Calu3 (cell line): ENCODE measurements at regions not wholly inside any gene's neighbourhood (a gene's known extent, or its start where the extent isn't known, plus 50 kb on each side); places are given as distances from the start of the nearest gene placed in this dataset.

Source experiments
- BruUV-seq: library from RNA; stranded (reverse); fragments of 400-500 nt; replicated peaks from 2 replicates; lab custom pipeline; 2021; lab: Mats Ljungman, UMichigan
- CTCF ChIA-PET: fragments of 300-600 bp; sonication (Branson Sonifier 250); formaldehyde crosslinking; loops from one replicate; lab custom pipeline; 2022; ENCODE audit warnings: antibody characterized with exemption; lab: Charles Lee
- DNase-seq: peaks from one replicate; pipeline ENCODE4 v3.0.0; 2022
- H3K27ac Mint-ChIP-seq: one replicate; pipeline ENCODE4 v1.8.0; 2022; ENCODE audit warnings: mixed read lengths; ENCODE audit not compliant: unreplicated experiment
- H3K27me3 Mint-ChIP-seq: one replicate; pipeline ENCODE4 v1.8.0; 2022; ENCODE audit warnings: mixed read lengths; ENCODE audit not compliant: unreplicated experiment
- H3K36me3 Mint-ChIP-seq: one replicate; pipeline ENCODE4 v1.8.0; 2022; ENCODE audit warnings: mild to moderate bottlenecking, moderate library complexity, mixed read lengths; ENCODE audit not compliant: insufficient read depth, unreplicated experiment
- H3K4me1 Mint-ChIP-seq: one replicate; pipeline ENCODE4 v1.8.0; 2022; ENCODE audit warnings: mild to moderate bottlenecking, low read depth, mixed read lengths; ENCODE audit not compliant: unreplicated experiment
- H3K4me3 Mint-ChIP-seq: one replicate; pipeline ENCODE4 v1.8.0; 2022; ENCODE audit warnings: mild to moderate bottlenecking, low read depth, moderate library complexity, mixed read lengths; ENCODE audit not compliant: unreplicated experiment
- H3K9me3 Mint-ChIP-seq: one replicate; pipeline ENCODE4 v1.8.0; 2022; ENCODE audit warnings: low read depth, mixed read lengths; ENCODE audit not compliant: unreplicated experiment
- CTCF ChIP-seq: fragments of 200-600 bp; IDR thresholded peaks from one replicate; pipeline ENCODE4 v1.8.0; 2022; ENCODE audit warnings: antibody characterized with exemption; ENCODE audit not compliant: unreplicated experiment
- intact Hi-C: fragments of 100-400 bp; cut with micrococcal nuclease; formaldehyde crosslinking; loops from one replicate; pipeline ENCODE4 v1.10.0; 2022; ENCODE audit not compliant: unreplicated experiment

DNA sequence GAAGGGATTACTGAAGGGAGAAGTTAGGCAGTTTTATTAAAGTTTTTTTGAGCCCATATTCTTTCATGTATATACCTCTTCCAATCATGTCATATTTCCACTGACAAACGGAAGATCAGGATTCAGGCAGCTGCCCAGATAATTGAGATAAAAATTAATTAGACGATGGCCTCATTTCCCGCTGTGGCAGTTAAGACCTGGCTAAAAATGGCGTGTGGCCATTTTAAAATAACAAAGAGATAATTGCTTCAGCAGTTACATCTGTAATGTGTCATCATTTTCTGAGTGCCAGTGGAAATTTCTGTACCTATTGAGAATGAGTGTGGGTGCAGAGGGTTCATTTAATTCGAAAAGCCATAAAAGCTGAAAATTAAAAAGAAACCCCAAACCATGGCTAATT lies 215.1 kb downstream of the STK31 start:
- no peaks in the 10 kb centered on the region for H3K4me1 Mint-ChIP-seq
- no peak overlapping the region for H3K27ac Mint-ChIP-seq
- no peak for TF ChIP-seq CTCF
- CTCF ChIA-PET = interaction anchor here (0.9 kb wide), 1 partner anchor 201 kb away, joined by 3 read pairs; no protein-coding TSS in a partner anchor
- no TSS peak for BruUV-seq
- H3K36me3 Mint-ChIP-seq = no peaks in the 10 kb centered on the region
- no peaks in the 10 kb centered on the region for H3K9me3 Mint-ChIP-seq
- intact Hi-C loops = no loop called here
- no peak overlapping the region for H3K4me3 Mint-ChIP-seq
- peaks cover 69% of the 10 kb centered on the region for H3K27me3 Mint-ChIP-seq
- no peak for DNase-seq

DNA sequence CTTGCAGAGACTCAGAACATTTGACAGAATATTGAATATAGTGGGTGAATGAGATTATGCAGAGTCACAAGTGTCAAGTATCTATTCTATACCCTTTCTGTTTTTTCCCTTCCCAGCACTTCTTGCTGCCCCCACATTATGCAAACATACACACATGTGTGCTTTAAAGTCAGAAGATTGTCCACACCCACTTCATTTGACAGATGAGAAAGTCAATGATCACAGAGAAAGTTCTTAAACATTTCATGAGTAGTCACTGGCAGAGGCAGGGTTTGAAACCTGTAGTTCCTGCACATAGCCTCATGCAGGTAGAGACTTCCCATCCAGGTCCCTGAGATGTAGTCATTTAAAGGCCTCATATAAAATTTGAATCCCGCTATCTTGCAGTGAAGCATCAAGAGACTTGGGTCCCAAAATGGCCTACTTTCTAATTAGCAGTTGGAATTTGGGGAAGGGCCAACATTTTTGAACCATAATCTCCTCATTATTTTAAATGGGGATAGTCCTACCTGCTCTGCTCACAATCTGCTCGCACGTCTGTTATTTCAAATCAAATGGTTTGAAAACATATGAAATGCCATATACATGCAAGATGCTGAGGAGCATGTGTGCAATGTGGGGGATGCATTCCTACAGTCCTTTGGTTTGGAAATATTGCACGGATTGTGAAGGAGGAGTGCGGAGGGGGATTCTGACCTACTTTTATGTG lies 217.8 kb downstream of the STK31 start:
- Mint-ChIP-seq H3K27me3 (peaks cover 78% of the 10 kb centered on the region), H3K4me3 (no peak overlapping the region), H3K27ac (no peak overlapping the region), H3K4me1 (no peaks in the 10 kb centered on the region), H3K9me3 (no peaks in the 10 kb centered on the region), H3K36me3 (no peaks in the 10 kb centered on the region)
- no TSS peak for BruUV-seq
- no peak for DNase-seq
- CTCF ChIA-PET = no interaction called here
- intact Hi-C loops = no loop called here
- no peak for TF ChIP-seq CTCF

DNA sequence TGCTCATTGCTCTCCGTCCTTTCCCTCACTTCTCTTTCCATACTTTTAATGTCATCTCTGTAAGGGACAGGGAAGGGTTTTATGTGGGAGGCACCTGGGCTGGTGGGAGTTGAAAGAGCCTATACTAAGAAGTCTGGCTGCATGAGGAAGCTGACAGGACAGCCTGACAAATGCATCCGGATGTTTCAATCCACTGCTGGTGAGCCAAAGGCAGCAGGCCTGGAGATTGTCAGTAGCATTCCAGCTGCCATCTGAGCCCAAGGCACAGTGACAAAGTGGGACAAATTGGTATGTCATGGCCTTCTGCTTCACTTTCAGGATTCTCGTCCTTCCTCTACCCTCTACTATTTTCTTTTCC lies 218.4 kb downstream of the STK31 start:
- Mint-ChIP-seq H3K27me3 (peaks cover 77% of the 10 kb centered on the region), H3K27ac (no peak overlapping the region), H3K36me3 (no peaks in the 10 kb centered on the region), H3K4me1 (no peaks in the 10 kb centered on the region), H3K4me3 (no peak overlapping the region), H3K9me3 (no peaks in the 10 kb centered on the region)
- intact Hi-C loops = no loop called here
- BruUV-seq = no TSS peak
- CTCF ChIA-PET = interaction anchor here (1.0 kb wide), 1 partner anchor 11 kb away, joined by 4 read pairs; no protein-coding TSS in a partner anchor
- no peak for DNase-seq
- TF ChIP-seq CTCF = no peak

DNA sequence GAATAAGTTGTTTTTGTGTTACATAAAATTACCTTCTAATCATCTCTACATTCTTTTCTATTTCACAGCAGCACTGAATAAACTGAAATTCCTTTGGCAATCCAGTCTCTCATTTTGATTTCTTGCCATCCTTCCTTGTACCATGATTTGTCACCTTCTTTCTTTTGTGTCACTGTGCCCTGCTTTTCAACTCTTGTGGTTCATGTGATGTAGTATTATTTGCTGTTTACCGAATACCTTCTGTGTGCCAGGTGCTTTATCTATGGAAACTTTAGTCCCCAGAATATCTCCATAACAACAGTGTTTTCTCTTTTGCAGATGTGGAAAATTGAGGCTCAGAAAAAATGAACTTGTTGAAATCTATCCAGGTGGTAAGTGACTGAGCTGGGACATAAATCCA lies 220.3 kb downstream of the STK31 start:
- no peak for TF ChIP-seq CTCF
- Mint-ChIP-seq H3K27me3 (peaks cover 61% of the 10 kb centered on the region), H3K36me3 (no peaks in the 10 kb centered on the region), H3K9me3 (no peaks in the 10 kb centered on the region), H3K4me3 (no peak overlapping the region), H3K27ac (no peak overlapping the region), H3K4me1 (no peaks in the 10 kb centered on the region)
- no peak for DNase-seq
- intact Hi-C loops = no loop called here
- BruUV-seq = no TSS peak
- CTCF ChIA-PET = no interaction called here
